Right lobe of liver (tissue), 1 donor: ENCODE measurements at regions not wholly inside any gene's neighbourhood (a gene's known extent, or its start where the extent isn't known, plus 50 kb on each side); places are given as distances from the start of the nearest gene placed in this dataset.

Source experiments
- small RNA-seq, 2 experiments: library from RNA; depleted of rRNA; stranded (forward); fragments of <200 nt; gene quantifications; one replicate each; pipeline ENCODE3, GENCODE V24; 2016

Small RNA genes lying in the stretch of these regions (small RNA-seq; reads per million reads assigned to genes)
- 0 reads per million in 2 experiments for gene RF00156
